Ascending aorta (tissue), 2 donors: ENCODE measurements at regions not wholly inside any gene's neighbourhood (a gene's known extent, or its start where the extent isn't known, plus 50 kb on each side); places are given as distances from the start of the nearest gene placed in this dataset.

Experiments used
- DNase-seq, 2 donors: peaks; one replicate each; pipeline ENCODE4 v3.0.0-alpha.2; 2019; ENCODE audit warnings: low spot score in 2 of 2
- H3K27ac ChIP-seq, 2 donors: fragments of 200-600 bp; sonication (generic); one replicate each; pipeline ENCODE4 v1.5.1; 2016 to 2017; ENCODE audit warnings: mild to moderate bottlenecking in 1 of 2
- H3K27me3 ChIP-seq: fragments of 200-600 bp; sonication (generic); one replicate; pipeline ENCODE4 v1.5.1; 2017
- H3K36me3 ChIP-seq, 2 donors: fragments of 200-600 bp; sonication (generic); one replicate each; pipeline ENCODE4 v1.5.1; 2016
- H3K4me1 ChIP-seq, 2 donors: fragments of 200-600 bp; sonication (generic); one replicate each; pipeline ENCODE4 v1.5.1; 2016 to 2017; ENCODE audit warnings: mild to moderate bottlenecking in 1 of 2
- H3K4me3 ChIP-seq, 2 donors: fragments of 200-600 bp; sonication (generic); one replicate each; pipeline ENCODE4 v1.5.1; 2016 to 2017; ENCODE audit warnings: mild to moderate bottlenecking in 1 of 2
- H3K9me3 ChIP-seq, 2 donors: fragments of 200-600 bp; sonication (generic); one replicate each; pipeline ENCODE4 v1.5.1; 2016
- CTCF ChIP-seq, 3 experiments: fragments of 200-600 bp in 2 of 3; fragments of 450-650 bp in 1 of 3; sonication (generic) in 2 of 3; IDR thresholded peaks; one replicate each; pipeline ENCODE4 v1.5.1; 2016 to 2019; ENCODE audit warnings: antibody characterized with exemption in 3 of 3, mild to moderate bottlenecking in 1 of 3, moderate library complexity in 1 of 3
- intact Hi-C: fragments of 100-400 bp; cut with DNase I; formaldehyde crosslinking; loops from one replicate; pipeline ENCODE4 v1.15.1; 2023

GRCh38 chr10:9922126-9922870 is 1095.4 kb upstream of the CELF2 start:
- Histone ChIP-seq H3K27ac (no peak overlapping the region), H3K4me1 (no peaks in the 10 kb centered on the region), H3K36me3 (no peaks in the 10 kb centered on the region), H3K27me3 (no peaks in the 10 kb centered on the region), H3K4me3 (no peak overlapping the region), H3K9me3 (no peaks in the 10 kb centered on the region)
- DNase-seq: no peak
- no peak for TF ChIP-seq CTCF (IDR thresholded peaks at IDR 0.05)
- intact Hi-C loops: no loop called here

- Histone ChIP-seq H3K27me3 (no peaks in the 10 kb centered on the region), H3K4me3 (no peak overlapping the region), H3K4me1 (no peaks in the 10 kb centered on the region), H3K9me3 (no peaks in the 10 kb centered on the region), H3K27ac (no peak overlapping the region), H3K36me3 (no peaks in the 10 kb centered on the region)
- intact Hi-C loops: no loop called here
- no peak for DNase-seq
- no peak for TF ChIP-seq CTCF (IDR thresholded peaks at IDR 0.05)
Measured at GRCh38 chr10:9926003-9926402, 1091.7 kb upstream of the CELF2 start.

GRCh38 chr10:9926881-9927280 is 1090.8 kb upstream of the CELF2 start:
- TF ChIP-seq CTCF (IDR thresholded peaks at IDR 0.05): no peak
- Histone ChIP-seq H3K4me1 (no peaks in the 10 kb centered on the region), H3K27me3 (no peaks in the 10 kb centered on the region), H3K9me3 (no peaks in the 10 kb centered on the region), H3K4me3 (no peak overlapping the region), H3K27ac (no peak overlapping the region), H3K36me3 (no peaks in the 10 kb centered on the region)
- no peak for DNase-seq
- intact Hi-C loops: no loop called here

- no peaks in the 10 kb centered on the region for H3K9me3 ChIP-seq
- TF ChIP-seq CTCF (IDR thresholded peaks at IDR 0.05): no peak
- DNase-seq: no peak
- H3K4me3 ChIP-seq: no peak overlapping the region
- intact Hi-C loops: no loop called here
- no peak overlapping the region for H3K27ac ChIP-seq
- no peaks in the 10 kb centered on the region for H3K4me1 ChIP-seq
- no peaks in the 10 kb centered on the region for H3K36me3 ChIP-seq
- no peaks in the 10 kb centered on the region for H3K27me3 ChIP-seq
Measured at GRCh38 chr10:9939716-9940115, 1078.0 kb upstream of the CELF2 start.

GRCh38 chr10:9944690-9945089 is 1073.0 kb upstream of the CELF2 start:
- H3K36me3 ChIP-seq: no peaks in the 10 kb centered on the region
- H3K4me3 ChIP-seq: no peak overlapping the region
- H3K9me3 ChIP-seq: no peaks in the 10 kb centered on the region
- no peaks in the 10 kb centered on the region for H3K27me3 ChIP-seq
- H3K4me1 ChIP-seq: no peaks in the 10 kb centered on the region
- no peak for TF ChIP-seq CTCF (IDR thresholded peaks at IDR 0.05)
- H3K27ac ChIP-seq: no peak overlapping the region
- intact Hi-C loops: no loop called here
- no peak for DNase-seq

GRCh38 chr10:9950070-9950469 is 1067.6 kb upstream of the CELF2 start:
- intact Hi-C loops: no loop called here
- no peak for DNase-seq

More at GRCh38 chr10:9950070-9950469, 1067.6 kb upstream of the CELF2 start:
- Histone ChIP-seq H3K4me3 (no peak overlapping the region), H3K36me3 (no peaks in the 10 kb centered on the region), H3K27ac (no peak overlapping the region), H3K9me3 (no peaks in the 10 kb centered on the region), H3K4me1 (no peaks in the 10 kb centered on the region), H3K27me3 (no peaks in the 10 kb centered on the region)
- no peak for TF ChIP-seq CTCF (IDR thresholded peaks at IDR 0.05)
